ENCODE measurements at regions not wholly inside any gene's neighbourhood (a gene's known extent, or its start where the extent isn't known, plus 50 kb on each side); places are given as distances from the start of the nearest gene placed in this dataset.

DNA sequence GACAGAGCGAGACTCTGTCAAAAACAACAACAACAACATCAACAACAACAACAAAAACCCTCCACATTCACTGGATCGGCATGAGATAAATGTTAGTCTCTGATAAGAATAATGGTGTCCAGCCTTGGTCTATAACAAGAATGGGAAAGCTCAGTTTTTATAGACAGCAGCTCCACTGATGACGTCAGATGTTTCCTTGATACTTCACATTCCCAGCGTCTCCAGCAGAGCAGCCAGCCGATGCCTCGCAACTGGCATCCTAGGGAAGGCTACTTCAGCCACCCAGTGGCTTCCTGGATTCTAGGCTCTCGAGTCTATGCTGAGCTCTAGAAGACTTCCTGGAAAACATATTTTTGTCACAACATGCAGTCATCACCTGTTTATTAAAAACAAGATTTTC is 271.4 kb upstream of the SMIM21 start:
- TF ChIP-seq POLR2A (IDR thresholded peaks at IDR 0.05; ENCODE audit: low read depth): no peak
- TF ChIP-seq EP300 (IDR thresholded peaks at IDR 0.05): no peak
- TF ChIP-seq CTCF (IDR thresholded peaks at IDR 0.05): no peak
- TF ChIP-seq POLR2AphosphoS5 (IDR thresholded peaks at IDR 0.05): no peak
